ENCODE measurements at regions not wholly inside any gene's neighbourhood (a gene's known extent, or its start where the extent isn't known, plus 50 kb on each side); places are given as distances from the start of the nearest gene placed in this dataset.

DNA sequence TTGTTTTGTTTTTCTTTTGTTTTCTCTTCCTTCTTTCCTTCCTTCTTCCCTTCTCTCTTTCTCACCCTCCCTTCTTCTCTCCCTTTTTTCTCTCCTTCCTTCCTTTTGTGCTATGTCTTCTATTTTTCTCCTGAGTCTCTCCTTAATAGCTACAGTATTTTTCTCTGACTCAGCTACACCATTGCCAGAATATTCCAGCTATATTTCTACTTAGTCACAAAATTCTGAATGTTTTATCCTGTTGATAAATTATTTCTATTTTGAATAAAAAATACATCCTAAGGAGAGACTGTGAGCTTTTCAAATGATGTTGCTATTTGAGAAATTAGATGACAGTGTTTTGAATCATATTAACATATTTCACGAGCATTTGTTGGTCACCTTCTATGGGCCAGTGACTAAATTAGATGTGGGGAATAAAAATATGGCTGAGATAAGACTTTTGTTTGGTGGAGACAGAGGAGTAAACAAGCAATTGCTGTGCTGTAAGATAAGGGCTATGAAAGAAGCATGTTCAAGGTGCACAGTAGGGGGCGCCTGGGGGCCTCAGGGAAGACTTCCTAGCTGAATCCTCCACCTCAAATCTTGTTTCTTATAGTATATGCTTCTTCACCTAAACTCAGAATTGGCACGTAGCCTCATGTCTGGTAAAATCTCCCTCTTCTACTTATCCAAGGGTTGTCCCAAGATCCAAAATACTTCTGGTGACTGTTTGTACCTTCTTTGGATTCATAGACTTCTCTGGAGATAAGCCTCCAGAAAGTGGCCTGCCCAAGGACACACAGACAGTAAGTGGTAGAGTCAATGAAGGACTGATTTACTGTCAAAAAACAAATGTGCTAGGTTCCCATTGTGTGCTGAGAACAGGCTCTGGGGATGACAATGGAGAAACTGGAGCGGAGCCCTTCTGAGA lies 115.5 kb upstream of the CREB5 start:
- ATAC-seq, result no peak

DNA sequence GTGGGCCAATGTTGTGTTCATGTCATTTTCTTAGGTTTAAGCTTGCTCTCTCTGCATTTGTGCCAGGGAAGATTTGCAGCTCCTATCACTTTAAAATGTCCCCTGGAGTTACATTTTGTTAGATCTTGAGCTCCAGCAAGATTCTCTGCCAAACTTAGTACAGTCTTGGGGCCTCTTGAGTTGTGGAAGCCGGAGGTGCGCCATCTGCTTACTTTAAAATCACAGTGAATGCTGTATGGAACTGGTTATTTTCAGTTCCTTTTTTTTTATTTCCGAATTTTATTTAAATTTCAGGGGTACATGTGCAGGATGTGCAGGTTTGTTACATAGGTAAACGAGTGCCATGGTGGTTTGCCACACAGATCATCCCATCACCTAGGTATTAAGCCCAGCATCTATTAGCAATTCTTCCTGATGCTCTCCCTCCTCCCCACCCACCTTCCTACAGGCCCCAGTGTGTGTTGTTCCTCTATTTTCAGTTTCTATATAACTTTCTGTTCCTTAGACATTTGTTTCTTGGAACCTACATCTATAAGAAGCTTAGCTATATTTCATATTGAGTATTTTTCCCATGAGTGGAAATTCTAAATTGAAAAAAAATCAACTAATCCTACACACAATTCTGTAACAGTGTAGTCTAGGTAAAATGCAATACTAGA lies 114.4 kb upstream of the CREB5 start:
- ATAC-seq, result no peak

GRCh38 chr7:28298870-28299518 lies 113.3 kb upstream of the CREB5 start:
- ATAC-seq, result peak; percentile 53

DNA sequence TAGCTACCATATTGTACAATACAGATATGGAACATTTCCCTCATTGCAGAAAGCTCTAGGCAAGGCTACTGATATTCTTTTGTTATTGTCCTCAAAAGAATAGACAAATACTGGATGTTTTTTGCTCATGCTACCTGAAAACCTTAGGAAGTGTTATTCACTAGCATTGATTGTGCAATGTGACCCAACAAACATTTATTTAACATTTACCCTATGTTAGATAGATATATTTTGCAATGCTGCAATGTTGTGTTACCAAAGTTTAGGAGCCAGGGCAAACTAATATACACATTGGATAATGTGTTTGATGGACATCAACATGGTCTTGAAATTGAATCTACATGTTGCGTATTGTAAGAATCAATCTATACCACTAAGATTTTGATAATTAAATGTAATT lies 112.8 kb upstream of the CREB5 start:
- no peak for ATAC-seq

- no peak for ATAC-seq
Observed at GRCh38 chr7:28300488-28300887, 111.8 kb upstream of the CREB5 start.

GRCh38 chr7:28301148-28301641 lies 111.1 kb upstream of the CREB5 start:
- ATAC-seq, result peak; percentile 89

GRCh38 chr7:28304290-28304689 lies 108.0 kb upstream of the CREB5 start:
- ATAC-seq, result no peak

GRCh38 chr7:28309704-28310459 lies 102.4 kb upstream of the CREB5 start:
- ATAC-seq, result no peak

DNA sequence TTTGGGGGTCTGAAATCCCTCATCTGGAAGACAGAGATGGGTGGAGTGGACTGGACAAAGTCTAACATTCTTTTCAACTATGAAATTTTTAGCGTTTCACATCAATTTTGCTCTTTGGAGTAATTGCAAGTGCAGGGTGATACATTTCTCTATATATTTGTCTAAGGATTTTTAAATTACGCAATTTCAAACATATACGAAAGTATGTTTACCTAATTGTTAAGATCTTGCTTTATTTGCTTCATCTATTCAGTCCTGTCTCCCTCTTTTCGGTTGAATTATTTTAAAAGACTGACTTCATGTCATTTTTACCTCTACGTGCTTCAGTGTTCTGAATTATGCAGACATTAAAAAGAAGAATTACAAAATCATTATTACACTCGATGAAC lies 101.9 kb upstream of the CREB5 start:
- no peak for ATAC-seq

GRCh38 chr7:28311670-28312069 lies 100.6 kb upstream of the CREB5 start:
- no peak for ATAC-seq

GRCh38 chr7:28312948-28313347 lies 99.4 kb upstream of the CREB5 start:
- ATAC-seq, result no peak

GRCh38 chr7:28314841-28315240 lies 97.5 kb upstream of the CREB5 start:
- ATAC-seq, result no peak

DNA sequence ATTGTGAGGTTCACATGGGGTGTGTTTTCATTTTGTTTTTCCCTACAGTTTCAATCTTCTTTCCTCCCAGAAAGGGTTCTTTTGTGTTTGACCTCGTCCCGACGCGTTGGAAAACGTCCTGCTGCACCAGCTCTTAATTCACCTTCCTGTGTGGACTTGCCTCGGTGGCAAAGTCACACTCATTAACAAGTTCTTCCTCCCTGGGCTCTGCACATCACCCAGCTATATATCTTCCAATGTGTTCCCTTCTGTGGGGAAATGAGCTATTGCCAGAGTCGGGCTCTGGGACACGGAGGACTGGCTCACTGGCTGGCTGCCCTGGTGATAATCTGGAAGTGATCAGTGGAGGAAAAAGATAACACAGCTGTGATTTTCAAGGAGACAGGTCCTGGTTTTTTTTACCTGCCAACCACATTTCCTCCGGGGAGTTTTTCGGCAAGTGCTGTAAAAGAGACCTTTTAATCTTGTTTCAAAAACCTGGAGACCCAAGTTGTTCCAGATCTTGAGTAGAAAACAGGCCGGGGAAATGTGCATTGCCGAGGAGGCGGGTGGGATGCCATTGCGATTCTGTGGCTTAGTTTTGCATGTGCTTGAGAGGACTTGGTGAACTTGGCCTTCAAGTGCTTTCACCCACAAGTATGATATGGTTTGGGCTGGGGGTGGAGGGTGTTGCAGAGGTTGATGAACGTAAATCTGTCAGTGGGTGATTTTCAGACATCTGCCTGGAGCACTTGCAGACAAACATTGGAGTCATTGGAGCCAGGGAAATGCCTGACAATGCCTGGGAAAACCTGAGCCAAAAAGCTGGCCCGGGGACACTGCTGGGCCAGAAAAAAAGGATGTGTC lies 96.5 kb upstream of the CREB5 start:
- peak; percentile 94 for ATAC-seq

DNA sequence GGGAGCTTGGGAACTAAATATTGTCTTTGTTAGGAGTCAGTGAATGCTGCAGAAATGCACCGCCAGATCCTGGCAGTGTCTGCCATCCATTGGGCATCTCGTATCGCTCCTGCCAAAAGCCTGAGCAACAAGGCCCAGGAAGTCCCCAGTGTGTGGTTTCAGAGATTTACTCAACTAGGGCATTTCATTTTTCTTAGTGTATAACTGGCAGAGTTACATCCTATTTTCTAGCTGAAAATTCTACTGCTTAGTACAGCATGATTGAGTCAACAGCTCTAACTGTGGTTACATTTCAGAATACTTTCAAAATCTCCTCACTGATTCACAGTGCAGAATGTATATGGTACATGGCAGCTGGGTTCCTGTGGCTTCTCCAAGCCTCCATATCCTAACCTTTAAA lies 95.8 kb upstream of the CREB5 start:
- ATAC-seq, result no peak

- no peak for ATAC-seq
Observed at GRCh38 chr7:28318101-28318762, 94.1 kb upstream of the CREB5 start.

DNA sequence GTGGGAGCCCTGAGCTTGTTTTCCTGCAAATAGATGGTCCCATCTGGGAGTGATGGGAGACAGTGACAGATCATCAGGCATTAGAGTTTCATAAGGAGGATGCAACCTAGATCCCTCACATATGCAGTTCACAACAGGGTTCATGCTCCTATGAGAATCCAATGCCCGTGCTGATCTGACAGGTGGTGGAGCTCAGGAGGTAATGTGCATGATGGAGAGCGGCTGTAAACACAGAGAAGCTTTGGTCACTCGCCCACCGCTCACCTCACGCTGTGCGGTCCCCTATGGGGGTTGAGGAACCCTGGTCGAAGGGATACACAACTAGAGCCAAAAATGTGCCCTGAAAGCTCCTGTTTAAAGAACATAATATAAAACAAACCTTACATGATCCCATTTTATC lies 88.5 kb upstream of the CREB5 start:
- no peak for ATAC-seq

GRCh38 chr7:28328146-28328545 lies 84.2 kb upstream of the CREB5 start:
- ATAC-seq, result peak; percentile 86

DNA sequence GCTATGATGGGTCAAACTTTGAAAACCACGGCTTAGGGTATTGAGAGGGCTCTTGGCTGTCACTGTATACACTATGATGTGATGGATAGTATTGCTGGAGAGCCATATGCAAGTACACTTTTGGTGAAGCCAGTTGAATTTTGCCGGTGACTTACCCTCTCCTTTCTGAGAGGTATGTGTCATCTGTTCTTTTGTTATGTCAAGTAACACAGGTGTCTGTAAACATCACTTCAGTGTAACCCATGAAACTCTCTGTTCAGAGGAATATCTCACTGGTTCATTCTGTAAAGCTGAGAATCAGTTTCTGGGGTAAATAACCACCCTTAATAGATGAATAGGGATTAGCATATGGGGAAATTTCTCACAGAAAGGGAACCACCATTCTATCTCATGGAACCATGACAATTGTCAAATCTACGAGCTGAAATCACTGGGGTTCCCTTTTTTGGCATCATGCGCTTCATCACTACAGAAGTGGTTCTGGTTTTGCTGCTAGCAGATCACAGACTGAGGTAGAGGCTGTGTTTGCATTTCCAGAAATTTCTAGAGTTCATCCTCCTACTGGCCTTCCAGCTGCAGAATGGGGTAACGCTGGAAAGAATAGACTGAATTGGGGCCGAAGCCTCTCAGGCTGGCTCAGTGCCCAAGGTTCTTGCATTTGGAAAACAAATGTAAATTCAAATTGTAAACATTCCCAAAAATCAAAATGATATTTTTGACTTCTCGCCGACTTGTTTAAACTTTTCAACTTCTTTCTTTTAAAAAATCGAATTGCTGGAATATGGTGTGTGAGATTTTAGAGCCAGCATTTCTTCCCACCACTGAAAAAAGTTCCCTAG lies 83.3 kb upstream of the CREB5 start:
- ATAC-seq, result peak; percentile 33

DNA sequence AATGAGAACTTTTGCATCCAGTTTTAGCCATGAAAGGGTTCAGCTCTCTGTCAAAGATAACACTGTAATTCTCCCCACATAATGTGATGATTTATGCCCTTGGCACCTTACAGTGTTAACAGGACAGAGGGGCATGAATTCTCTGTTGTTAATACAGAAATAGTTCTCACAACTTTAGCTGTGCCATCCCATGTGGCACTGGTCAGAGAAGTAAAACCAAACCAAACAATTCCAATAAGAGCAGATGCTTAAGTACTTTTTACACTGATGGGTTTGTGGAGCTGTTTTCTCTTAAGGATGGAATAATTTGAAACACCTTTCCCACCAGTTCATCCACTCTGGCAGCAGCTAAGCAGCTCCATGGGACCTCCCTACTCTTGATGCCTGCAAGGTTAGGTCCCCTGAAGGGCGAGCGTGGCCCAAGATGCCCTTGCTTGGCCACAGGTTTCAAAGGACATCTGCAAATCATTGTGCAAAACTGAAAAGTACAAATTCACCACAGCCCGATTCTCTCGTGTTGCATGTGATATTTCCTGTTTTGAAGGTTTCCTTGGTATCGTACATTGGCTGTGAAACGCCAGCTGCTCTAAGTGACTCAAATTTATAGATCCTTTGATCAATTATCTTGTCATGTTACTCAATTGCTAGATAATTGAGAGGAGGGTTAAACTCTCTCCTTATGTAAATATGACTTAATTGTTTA lies 82.5 kb upstream of the CREB5 start:
- no peak for ATAC-seq
